Caco-2 (cell line): ENCODE measurements at regions not wholly inside any gene's neighbourhood (a gene's known extent, or its start where the extent isn't known, plus 50 kb on each side); places are given as distances from the start of the nearest gene placed in this dataset.

Experiments
- BruUV-seq: library from RNA; stranded (reverse); fragments of 400-500 nt; replicated peaks from 2 replicates; lab custom pipeline; 2021; lab: Mats Ljungman, UMichigan
- CTCF ChIA-PET: fragments of 300-600 bp; sonication (Branson Sonifier 250); formaldehyde crosslinking; loops from one replicate; lab custom pipeline; 2022; ENCODE audit warnings: antibody characterized with exemption; lab: Charles Lee
- POLR2A ChIA-PET: fragments of 300-600 bp; sonication (Branson Sonifier 250); formaldehyde crosslinking; loops from one replicate; lab custom pipeline; 2022; ENCODE audit warnings: antibody characterized with exemption; lab: Charles Lee
- DNase-seq, 2 experiments: peaks; one replicate each; pipeline versions ENCODE4 v3.0.0 to v3.0.0-alpha.2; 2020 to 2022
- H3K27me3 ChIP-seq: replicated peaks from 2 replicates; pipeline ENCODE4 v1.6.0; 2011; ENCODE audit warnings: low read length; ENCODE audit not compliant: control insufficient read depth, insufficient read depth
- H3K36me3 ChIP-seq: 2 replicates; pipeline ENCODE4 v1.5.1; 2011; ENCODE audit warnings: low read length; ENCODE audit not compliant: control insufficient read depth, insufficient read depth
- H3K4me1 ChIP-seq: fragments of 250-450 bp; sonication (Bioruptor Pico); 2 replicates; pipeline ENCODE4 v1.5.1; 2020; ENCODE audit warnings: mild to moderate bottlenecking
- H3K4me3 ChIP-seq: 2 replicates; pipeline ENCODE4 v1.5.1; 2011; ENCODE audit warnings: low read depth, mild to moderate bottlenecking, control low read depth, low read length
- H3K9me3 ChIP-seq: fragments of 250-450 bp; sonication (Bioruptor Pico); 2 replicates; pipeline ENCODE4 v1.5.1; 2020; ENCODE audit warnings: mild to moderate bottlenecking, moderate library complexity
- H3K27ac Mint-ChIP-seq: one replicate; pipeline ENCODE4 v1.8.0; 2022; ENCODE audit warnings: mixed read lengths; ENCODE audit not compliant: unreplicated experiment
- H3K27me3 Mint-ChIP-seq: one replicate; pipeline ENCODE4 v1.8.0; 2022; ENCODE audit warnings: mixed read lengths; ENCODE audit not compliant: insufficient read depth, unreplicated experiment
- H3K36me3 Mint-ChIP-seq: one replicate; pipeline ENCODE4 v1.8.0; 2022; ENCODE audit warnings: mild to moderate bottlenecking, mixed read lengths; ENCODE audit not compliant: insufficient read depth, unreplicated experiment
- H3K4me1 Mint-ChIP-seq: one replicate; pipeline ENCODE4 v1.8.0; 2022; ENCODE audit warnings: low read depth, mixed read lengths; ENCODE audit not compliant: unreplicated experiment
- H3K4me3 Mint-ChIP-seq: one replicate; pipeline ENCODE4 v1.8.0; 2022; ENCODE audit warnings: mild to moderate bottlenecking, moderate library complexity, mixed read lengths; ENCODE audit not compliant: unreplicated experiment
- H3K9me3 Mint-ChIP-seq: one replicate; pipeline ENCODE4 v1.8.0; 2022; ENCODE audit warnings: mixed read lengths; ENCODE audit not compliant: unreplicated experiment
- intact Hi-C: fragments of 100-400 bp; cut with micrococcal nuclease; formaldehyde crosslinking; loops from one replicate; pipeline ENCODE4 v1.10.0; 2022; ENCODE audit not compliant: unreplicated experiment
- TF ChIP-seq, protein P1 (sequence below), 2 experiments: fragments of 200-600 bp in 1 of 2; IDR thresholded peaks; 1 replicate in 1 of 2; 2 replicates in 1 of 2; pipeline versions ENCODE4 v1.5.1 to v1.8.0; 2011 to 2022; ENCODE audit warnings: antibody characterized with exemption in 1 of 2, control low read depth in 1 of 2, inconsistent platforms in 1 of 2, low read depth in 1 of 2, low read length in 1 of 2, mild to moderate bottlenecking in 1 of 2, moderate library complexity in 1 of 2; ENCODE audit not compliant: insufficient read depth in 1 of 2, severe bottlenecking in 1 of 2, unreplicated experiment in 1 of 2

DNA sequence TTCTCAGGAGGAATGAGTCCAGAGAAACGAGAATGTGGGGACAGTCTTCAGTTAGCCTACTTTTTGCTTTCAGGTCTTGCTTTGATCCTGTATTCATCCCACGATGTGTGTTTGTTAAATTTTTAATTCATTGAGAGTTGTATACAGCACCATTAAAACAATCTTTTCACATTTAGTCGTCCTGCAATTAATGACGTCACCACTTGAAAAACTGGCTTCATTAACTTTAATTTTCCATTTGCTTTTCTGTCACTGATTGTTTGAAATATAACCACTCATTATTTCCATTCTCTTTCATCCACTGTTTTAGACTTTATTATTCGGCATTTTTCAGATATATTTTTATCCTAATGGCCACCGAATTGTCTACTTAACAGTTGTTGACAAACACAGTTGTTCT is 146.9 kb downstream of the TFEC start:
- no peaks in the 10 kb centered on the region for H3K9me3 Mint-ChIP-seq
- no peaks in the 10 kb centered on the region for H3K27me3 Mint-ChIP-seq
- H3K36me3 Mint-ChIP-seq, result no peaks in the 10 kb centered on the region
- TF ChIP-seq, protein P1, sequence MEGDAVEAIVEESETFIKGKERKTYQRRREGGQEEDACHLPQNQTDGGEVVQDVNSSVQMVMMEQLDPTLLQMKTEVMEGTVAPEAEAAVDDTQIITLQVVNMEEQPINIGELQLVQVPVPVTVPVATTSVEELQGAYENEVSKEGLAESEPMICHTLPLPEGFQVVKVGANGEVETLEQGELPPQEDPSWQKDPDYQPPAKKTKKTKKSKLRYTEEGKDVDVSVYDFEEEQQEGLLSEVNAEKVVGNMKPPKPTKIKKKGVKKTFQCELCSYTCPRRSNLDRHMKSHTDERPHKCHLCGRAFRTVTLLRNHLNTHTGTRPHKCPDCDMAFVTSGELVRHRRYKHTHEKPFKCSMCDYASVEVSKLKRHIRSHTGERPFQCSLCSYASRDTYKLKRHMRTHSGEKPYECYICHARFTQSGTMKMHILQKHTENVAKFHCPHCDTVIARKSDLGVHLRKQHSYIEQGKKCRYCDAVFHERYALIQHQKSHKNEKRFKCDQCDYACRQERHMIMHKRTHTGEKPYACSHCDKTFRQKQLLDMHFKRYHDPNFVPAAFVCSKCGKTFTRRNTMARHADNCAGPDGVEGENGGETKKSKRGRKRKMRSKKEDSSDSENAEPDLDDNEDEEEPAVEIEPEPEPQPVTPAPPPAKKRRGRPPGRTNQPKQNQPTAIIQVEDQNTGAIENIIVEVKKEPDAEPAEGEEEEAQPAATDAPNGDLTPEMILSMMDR (IDR thresholded peaks at IDR 0.05; ENCODE audit: insufficient read depth in 1 of 2, low read depth in 1 of 2, low read length in 1 of 2, severe bottlenecking in 1 of 2, unreplicated experiment in 1 of 2), result no peak
- Histone ChIP-seq H3K36me3 (no peaks in the 10 kb centered on the region), H3K27me3 (no peaks in the 10 kb centered on the region), H3K9me3 (no peaks in the 10 kb centered on the region), H3K4me3 (no peak overlapping the region), H3K4me1 (no peaks in the 10 kb centered on the region)
- CTCF ChIA-PET, result no interaction called here
- POLR2A ChIA-PET, result no interaction called here
- no peak overlapping the region for H3K27ac Mint-ChIP-seq
- no peak overlapping the region for H3K4me3 Mint-ChIP-seq
- no peak for DNase-seq
- intact Hi-C loops, result no loop called here
- no TSS peak for BruUV-seq
- peaks cover 4% of the 10 kb centered on the region for H3K4me1 Mint-ChIP-seq

GRCh38 chr7:115881476-115881875 is 149.1 kb downstream of the TFEC start:
- TF ChIP-seq, protein P1 (IDR thresholded peaks at IDR 0.05; ENCODE audit: insufficient read depth in 1 of 2, low read depth in 1 of 2, low read length in 1 of 2, severe bottlenecking in 1 of 2, unreplicated experiment in 1 of 2), result no peak
- H3K9me3 Mint-ChIP-seq, result no peaks in the 10 kb centered on the region
- ChIA-PET CTCF (no interaction called here), POLR2A (no interaction called here)
- BruUV-seq, result no TSS peak
- Histone ChIP-seq H3K27me3 (no peaks in the 10 kb centered on the region), H3K36me3 (no peaks in the 10 kb centered on the region), H3K4me1 (no peaks in the 10 kb centered on the region), H3K9me3 (no peaks in the 10 kb centered on the region), H3K4me3 (no peak overlapping the region)
- H3K4me3 Mint-ChIP-seq, result no peak overlapping the region
- no peaks in the 10 kb centered on the region for H3K36me3 Mint-ChIP-seq
- intact Hi-C loops, result no loop called here
- no peak for DNase-seq
- H3K4me1 Mint-ChIP-seq, result no peaks in the 10 kb centered on the region
- no peaks in the 10 kb centered on the region for H3K27me3 Mint-ChIP-seq
- no peak overlapping the region for H3K27ac Mint-ChIP-seq

DNA sequence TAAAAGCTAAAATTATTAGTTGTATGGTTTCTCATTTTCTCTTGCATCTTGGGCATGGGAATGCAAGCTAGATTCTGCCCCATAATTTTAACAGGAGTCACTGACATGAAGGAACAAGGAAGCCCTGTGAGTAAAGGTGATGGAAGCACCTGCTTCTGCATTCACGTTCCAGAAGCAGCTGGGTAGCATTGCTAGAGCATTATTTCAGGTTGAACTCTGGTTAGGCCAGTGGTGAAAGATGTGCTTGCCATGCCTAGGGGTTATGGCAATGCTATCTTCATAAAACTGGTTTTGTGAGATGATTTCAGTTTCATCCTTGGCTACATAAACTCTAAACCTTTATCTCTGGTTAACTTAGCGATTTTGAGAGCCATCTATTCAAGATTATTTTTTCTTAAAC is 151.4 kb downstream of the TFEC start:
- TF ChIP-seq, protein P1 (IDR thresholded peaks at IDR 0.05; ENCODE audit: insufficient read depth in 1 of 2, low read depth in 1 of 2, low read length in 1 of 2, severe bottlenecking in 1 of 2, unreplicated experiment in 1 of 2), result no peak
- no peaks in the 10 kb centered on the region for H3K36me3 Mint-ChIP-seq
- H3K4me3 Mint-ChIP-seq, result no peak overlapping the region
- no peaks in the 10 kb centered on the region for H3K4me1 Mint-ChIP-seq
- no peak overlapping the region for H3K27ac Mint-ChIP-seq
- Histone ChIP-seq H3K9me3 (no peaks in the 10 kb centered on the region), H3K36me3 (no peaks in the 10 kb centered on the region), H3K4me1 (no peaks in the 10 kb centered on the region), H3K27me3 (no peaks in the 10 kb centered on the region), H3K4me3 (no peak overlapping the region)
- H3K9me3 Mint-ChIP-seq, result no peaks in the 10 kb centered on the region
- no TSS peak for BruUV-seq
- no peak for DNase-seq
- CTCF ChIA-PET, result no interaction called here
- POLR2A ChIA-PET, result no interaction called here
- intact Hi-C loops, result no loop called here
- no peaks in the 10 kb centered on the region for H3K27me3 Mint-ChIP-seq
